T-helper 1 cell (primary cell): ENCODE measurements at regions not wholly inside any gene's neighbourhood (a gene's known extent, or its start where the extent isn't known, plus 50 kb on each side); places are given as distances from the start of the nearest gene placed in this dataset.
"Not testable (repeated sequence)": the region's sequence is repeated elsewhere in the genome, so short reads cannot be mapped to it uniquely, and the experiment has no call there.

Experiments used
- DNase-seq, 5 donors: peaks; one replicate each; pipeline ENCODE4 v3.0.0-alpha.2; 2012 to 2020

DNA sequence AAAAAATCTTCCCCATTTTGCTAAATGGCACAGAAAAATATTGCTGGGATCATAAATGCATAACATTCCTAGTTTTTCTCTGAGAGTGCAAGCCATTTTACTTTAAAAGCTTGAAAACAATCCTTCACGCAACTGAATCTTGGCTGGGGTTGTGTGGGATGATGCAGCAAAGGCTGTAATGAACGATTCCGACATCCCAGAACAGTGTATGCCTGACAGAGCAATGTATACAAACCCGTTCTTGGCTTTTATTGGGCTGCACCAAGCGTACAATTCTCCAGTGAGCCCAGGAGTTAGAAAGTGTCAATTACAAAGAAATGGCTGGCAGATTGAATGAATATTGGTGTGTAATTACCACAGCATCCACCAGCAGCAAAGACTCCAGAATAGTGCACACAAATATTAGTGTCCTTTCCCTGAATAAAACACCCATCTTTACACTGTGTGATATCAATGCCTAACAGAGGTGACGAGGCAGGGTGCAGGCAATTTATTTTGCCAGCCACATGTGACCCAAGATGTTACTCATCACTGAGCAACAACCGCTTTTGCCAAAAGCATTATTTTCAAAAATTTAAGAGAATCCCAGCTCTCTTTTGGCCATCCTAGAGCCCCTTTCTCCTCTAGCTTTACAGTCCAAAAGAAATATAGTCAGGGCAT lies 578.6 kb upstream of the CHAC2 start:
- DNase-seq = no peak

DNA sequence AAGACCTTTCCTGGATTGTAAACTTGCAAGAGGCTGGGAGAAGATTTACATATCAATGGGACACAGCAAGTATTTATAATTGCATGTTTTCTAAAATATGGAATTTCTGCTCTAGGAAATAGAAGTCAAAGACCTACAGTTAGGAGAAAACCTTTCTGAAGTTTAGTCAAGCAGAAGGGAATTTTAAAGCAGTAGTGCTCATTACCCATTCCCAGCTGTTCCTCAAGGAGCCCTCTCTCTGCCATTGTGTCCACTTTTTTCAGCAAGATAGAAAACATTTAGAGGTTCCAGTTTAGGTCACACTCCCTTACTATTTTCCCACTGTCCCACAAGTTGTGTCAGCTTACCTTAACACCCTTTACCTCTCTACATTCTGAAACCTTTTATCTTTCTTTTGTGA lies 584.0 kb upstream of the CHAC2 start:
- DNase-seq = no peak

DNA sequence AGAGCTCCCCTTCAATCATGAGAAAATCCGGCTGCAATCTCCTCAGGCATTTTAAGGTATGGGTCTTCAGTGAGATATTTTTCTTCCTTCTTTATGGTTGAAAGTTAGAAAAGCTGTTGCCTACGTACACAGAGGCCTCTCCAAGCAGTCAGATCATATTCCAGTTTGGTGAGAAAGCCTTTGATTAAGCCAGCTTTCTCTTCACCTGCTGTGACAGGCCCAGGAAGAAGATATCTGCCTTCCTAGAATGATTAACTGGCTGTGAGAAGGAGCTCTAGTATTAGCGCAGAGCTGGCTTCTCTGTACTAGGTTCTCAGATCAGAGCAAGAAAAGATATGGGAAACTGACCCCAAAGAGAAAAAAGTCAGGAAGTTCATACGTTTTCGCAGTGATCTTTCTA lies 585.0 kb upstream of the CHAC2 start:
- no peak for DNase-seq

DNA sequence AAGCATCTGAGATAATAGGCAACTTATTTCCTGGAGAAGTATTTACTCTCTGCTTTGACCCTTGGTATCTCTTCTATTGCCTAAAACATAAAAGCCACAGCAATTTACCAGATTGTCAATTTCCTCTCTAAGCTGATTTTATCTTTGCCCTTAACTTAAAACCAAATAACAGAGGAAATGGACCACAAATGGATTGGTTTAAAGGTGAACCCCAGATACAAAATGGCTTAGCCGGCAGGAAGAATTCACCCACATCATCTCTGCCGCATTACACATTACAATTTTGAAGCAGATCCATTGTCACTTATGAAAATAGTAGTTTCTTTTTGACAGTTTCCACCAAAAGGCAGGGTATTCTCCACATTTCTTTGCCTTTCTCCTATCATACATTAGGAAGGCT lies 585.8 kb upstream of the CHAC2 start:
- no peak for DNase-seq

DNA sequence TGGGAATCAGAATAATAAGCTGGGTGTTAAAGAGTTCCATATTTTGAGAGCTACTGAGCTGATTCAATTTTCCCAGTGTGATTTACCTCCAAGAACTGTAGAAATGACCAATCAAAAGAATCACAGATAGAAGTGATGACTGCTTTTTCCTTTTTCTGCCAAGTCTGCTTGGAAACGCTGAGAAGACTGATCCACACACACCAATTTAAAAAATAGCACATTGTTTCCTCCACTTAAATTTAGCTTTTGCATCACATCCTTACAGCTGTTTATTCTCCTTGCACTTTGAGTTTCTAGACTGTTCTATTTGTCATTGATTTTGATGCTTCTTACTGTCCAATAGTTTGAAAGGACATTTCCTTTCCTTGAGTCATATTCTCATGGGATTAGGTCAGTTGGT lies 590.3 kb upstream of the CHAC2 start:
- DNase-seq = no peak

DNA sequence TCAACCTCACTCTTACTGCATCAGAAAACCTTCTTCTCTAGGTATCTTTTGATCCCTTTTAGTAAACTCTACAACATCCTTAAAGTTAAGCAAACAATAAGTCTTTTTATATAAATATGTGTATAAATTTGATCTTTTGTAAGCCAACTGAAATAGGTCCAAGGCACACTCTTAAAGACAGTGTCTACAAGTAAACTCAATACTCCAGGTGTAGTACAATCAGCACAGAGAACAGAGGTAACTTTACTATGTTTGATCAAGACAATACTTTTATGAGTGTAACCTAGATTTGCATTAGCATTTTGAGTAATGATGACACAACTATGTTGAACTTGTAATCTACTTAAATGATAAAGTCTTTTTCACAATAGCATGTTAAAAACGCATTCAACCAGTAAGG lies 593.1 kb upstream of the CHAC2 start:
- no peak for DNase-seq

DNA sequence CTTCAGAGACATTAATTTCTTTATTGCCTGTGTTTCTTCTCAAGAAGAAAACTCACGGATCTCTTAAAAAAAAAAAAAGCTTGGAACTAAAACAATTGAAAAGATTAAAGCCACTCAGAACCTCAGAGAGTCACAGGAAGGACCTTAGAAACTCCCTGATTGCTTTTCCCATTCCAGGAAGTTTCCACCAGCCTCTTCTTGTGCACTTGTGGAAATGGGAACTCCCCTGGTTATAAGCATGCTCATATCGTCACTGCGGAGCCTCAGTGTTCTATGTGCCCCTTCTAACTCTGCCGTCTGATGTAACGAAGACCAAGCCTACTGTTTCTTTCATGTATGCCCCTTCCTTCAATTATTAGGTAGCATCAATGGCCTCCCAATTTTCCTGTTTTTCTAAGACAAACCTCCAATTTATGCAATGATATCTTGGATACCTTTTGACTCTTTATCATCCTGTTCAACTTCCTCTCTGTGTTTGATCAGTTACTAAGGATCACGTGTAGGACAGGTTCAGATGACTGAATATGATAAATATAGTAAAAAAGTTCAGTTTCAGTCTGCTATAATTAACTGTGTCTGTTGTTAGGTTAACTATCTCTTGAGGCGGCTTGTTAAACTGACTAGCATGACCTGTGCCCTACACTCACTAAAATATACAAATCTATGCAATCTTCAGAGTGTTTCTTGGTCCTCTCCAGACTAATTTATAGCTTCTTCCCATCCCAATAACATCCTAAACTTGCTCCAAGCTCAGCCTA lies 593.7 kb upstream of the CHAC2 start:
- DNase-seq = no peak

DNA sequence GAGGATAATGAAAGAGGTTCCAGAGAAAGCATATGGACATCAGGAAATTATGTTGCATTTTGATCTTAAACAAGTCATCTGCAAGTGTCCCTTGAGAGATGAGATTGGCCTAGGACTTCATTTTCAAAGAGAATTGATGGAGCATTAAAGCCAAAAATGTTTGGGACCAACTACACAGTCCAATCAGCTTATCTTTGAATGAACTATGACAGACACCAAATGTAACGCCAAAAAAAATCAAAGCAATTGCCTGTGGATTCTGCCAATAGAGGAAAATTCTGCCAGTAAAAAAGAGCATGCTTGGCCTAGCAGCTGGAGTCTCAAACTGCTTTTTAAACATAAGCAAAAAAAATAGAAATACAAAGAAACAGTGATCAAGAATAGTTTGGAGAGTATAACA lies 594.5 kb upstream of the CHAC2 start:
- no peak for DNase-seq

DNA sequence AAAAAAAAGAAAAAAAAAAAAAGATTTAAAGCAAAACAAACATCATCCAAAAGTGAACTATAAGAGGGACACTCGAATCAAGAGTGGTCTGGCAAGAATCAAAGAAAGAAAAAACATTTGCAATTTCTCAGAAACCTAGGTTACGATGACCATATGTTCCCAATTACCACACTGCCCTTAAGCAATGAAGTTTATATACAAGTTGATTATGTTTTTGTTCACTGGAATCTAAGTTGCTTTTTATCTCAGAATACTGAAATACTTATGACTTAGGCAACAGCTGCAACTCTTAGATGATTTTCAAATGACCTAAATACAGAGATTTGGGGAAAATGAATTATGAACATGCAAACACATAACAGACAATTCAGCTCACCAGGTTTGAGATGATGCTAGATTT lies 597.1 kb upstream of the CHAC2 start:
- no peak for DNase-seq

DNA sequence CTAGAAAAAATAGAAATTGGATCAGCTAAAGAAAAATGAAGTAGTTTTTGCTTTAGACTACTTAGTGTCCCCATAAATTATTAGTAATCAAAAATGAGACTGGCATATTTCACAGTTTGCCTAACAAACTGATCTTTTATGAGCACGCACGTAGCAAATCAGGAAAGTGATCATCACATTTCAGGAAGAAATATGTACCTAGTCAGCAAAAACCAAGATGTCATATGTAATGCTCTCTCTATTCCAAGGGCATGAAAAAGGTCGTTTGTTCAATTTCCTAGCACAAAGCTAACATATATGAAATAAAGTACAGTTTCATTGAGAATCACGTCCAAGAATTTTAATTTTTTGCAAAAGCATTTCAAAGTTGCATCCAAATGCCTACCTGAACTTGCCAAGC lies 600.4 kb upstream of the CHAC2 start:
- no peak for DNase-seq

DNA sequence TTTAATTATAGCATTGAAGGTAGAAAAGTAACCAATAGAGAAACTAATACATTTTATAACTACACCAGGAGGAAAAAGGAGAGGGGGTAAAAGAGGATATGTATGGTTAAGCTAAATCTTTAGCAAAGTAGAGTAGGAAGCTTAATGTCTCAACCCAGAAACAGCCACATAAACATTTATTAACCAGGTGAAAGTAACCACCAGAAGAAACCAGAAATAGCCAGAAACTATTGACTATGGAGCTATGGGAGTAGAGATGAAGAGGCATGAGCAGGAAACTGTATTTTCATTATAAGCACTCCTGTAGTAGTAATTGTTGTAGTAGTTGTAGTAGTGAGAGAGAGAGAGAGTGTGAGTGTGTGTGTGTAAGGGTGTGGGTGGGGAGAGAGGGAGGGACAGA lies 617.5 kb upstream of the CHAC2 start:
- no peak for DNase-seq

DNA sequence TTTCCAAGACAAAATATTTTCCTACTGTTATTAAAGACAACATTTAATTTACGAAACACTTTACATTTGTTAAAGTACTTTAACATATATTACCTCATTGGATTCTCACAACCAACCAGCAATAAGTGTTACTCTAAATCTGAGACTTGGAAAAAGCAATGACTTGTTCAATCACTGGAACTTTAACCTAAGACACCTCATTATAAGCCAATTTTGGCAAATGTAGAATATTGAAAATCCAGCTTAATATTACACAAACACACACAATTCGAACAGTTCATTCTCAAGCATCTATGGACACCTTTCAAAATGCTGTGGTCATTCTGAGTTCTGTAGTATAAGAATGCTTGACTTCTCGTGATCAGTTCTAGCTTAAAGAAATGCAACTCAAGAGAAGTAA lies 619.4 kb upstream of the CHAC2 start:
- DNase-seq = no peak

DNA sequence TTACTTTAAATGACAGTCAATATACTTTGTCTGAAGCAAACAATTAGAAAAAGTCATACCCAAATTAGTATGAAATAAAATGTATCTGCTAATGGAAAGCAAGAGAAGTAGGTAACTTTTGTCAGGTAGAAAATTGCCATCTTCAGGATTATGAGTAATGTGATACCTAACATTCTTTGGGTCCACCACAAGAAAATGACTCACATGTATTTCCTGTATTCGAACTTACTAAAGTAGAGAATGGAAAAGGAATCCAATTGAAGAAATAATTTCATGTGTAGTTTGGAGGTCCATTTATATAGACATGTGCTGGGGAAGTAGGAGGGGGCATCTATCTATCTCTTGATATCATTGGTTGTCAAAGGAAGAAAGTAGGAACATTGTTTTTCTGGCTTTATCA lies 636.2 kb upstream of the CHAC2 start:
- no peak for DNase-seq

DNA sequence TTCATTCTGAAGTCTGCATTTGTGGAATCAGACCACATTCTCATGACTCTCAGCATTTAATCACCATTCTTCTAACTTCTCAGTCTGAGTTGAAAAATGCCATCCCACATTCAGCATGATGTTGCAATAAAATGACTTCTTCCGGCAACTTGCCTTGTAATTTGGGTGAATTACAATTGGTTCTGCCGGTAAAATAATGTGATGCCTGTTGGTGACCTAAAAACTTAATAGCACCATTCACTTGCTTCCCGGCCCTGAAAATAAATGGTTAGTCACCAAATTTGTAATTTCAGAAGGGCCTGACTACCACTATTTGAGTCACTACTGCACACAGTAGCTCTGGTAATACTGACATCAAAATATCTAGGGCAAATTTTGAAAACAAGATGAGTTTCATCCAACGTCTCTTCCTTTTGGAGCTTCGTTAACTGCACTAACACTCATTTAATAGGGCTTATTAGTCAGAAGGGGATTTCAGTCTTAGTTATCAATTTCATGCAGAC lies 637.1 kb upstream of the CHAC2 start:
- DNase-seq = peak in 1 of 5 donors; percentile 24

DNA sequence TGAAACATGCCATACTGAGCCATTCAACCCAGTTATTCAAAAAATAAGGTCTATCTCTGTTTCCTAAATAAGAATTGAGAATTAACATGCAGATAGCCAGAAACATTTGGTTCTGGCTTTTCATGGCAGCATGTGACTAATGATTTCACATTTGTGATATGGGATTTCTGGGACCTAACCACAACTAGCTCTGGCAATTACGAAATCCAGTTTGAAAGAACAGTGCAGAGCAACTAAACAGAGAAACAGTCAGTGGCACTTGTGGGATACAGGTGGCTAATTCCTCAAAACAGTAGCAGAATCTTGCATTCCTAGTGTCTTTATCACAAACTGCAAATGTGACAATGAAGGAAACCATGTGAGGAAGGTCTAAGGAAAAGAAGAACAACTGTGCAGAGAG lies 637.8 kb upstream of the CHAC2 start:
- DNase-seq = no peak

DNA sequence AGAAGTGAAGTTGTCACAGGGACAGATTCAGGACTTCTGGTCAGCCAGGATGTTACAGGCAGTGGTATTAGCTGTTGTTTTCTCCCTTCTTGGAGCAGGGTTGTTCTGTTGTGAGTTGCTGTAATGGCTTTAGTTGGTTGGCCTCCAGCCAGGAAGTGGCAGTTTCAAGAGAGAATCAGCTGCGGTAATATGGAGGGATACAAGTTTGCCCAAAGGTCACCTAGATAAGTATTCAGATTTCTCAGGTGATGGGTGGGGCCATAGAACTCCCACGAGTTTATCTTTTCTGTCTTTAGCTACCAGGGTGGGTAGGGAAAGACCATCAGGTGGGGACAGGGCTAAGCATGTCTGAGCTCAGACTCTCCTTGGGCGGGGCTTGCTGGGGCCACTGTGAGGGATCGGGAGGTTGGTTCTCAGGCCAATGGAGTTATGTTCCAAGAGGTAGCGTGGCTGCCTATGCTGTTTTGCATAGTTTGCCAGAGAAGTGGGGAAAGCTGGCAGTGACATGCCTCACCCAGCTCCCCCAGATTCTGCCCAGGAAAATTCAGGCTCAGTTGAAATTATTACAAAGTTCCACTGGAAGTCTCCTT lies 640.4 kb upstream of the CHAC2 start:
- DNase-seq = no peak

DNA sequence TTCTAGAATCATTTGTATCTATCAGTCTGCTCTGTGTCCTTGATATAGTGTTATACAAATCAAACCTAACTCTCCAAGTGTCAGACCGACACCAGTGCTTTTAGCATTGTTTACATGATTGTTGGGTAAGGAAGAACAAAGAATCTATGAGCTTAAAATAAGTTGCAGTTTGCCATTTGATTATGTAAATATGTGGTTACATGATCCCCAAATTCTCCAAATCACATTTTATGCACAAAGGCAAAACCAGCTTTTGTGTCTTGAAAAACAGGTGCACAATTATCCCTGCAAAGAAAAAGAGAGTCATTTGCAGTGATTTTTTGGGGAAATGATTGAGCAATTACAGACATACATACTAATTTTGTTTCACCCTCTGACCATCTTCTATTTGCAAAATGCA lies 652.6 kb upstream of the CHAC2 start:
- no peak for DNase-seq

DNA sequence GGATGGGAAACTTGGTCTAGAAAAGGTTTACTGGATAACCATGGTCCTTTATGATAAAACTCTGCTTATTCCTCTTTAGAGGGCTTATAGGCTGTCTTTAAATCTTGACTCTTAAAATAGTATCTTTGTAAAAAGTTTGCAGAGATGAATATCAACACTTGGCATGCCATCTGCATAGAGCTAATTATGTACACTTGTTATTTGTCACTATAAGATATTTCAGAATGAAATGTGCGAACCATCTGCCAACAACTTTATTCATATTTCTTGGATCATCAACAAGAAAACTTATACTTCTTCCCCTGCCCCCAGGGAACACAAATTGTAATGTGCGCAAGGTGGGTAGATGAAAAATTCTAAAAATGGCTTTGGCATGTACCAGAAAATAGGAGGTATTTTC lies 653.0 kb upstream of the CHAC2 start:
- DNase-seq = no peak

DNA sequence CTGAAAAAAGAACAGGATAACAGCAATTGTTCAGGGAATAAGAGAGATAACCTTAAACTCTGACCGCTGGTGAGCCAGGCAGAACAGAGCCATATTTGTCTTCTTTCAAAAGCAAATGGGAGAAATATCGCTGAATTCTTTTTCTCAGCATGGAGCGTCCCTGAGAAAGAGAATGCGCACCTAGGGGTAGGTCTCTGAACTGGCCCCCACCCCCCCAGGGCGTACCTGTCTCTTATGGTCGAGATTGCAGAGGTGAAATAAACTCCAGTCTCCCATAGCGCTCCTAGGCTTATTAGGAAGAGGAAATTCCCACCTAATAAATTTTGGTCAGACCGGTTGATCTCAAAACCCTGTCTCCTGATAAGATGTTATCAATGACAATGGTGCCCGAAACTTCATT lies 655.2 kb upstream of the CHAC2 start:
- not testable (repeated sequence) for DNase-seq

DNA sequence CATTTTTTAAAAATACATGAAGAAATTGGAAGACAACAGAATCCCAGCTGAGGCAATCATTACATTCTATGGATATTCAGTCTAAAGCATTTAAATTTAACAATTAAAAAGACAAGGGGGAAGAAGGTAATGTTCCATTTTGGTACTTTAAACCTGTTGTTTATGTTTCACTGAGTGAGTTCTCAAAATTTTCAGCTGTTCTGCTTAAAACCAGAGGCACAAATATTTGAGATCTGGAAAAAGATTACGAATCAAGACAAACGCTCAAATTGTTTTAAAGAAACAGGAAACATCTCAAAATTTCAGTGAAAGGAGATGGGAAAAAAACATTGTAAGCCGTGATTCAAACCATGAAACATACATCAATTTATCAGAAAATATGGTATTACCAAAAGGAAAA lies 656.2 kb upstream of the CHAC2 start:
- no peak for DNase-seq

DNA sequence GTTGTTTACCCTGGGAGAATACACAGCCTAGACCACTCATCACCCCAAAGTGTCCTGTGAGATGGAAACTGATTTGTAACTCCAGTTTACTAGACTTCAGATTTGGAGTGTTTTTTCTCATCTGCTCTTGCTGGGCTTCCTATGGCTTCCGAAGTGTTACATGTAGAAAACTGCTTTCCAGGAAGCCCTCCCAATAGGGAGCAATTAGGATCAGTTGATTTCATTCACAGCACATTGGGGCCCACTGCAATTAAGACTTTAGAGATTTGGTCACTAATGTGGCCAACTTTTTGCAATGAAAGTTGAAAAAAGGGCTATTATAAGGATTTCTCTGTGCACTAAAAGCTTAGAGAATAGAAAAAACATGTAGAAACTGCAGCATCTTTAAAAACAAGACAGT lies 656.6 kb upstream of the CHAC2 start:
- no peak for DNase-seq

DNA sequence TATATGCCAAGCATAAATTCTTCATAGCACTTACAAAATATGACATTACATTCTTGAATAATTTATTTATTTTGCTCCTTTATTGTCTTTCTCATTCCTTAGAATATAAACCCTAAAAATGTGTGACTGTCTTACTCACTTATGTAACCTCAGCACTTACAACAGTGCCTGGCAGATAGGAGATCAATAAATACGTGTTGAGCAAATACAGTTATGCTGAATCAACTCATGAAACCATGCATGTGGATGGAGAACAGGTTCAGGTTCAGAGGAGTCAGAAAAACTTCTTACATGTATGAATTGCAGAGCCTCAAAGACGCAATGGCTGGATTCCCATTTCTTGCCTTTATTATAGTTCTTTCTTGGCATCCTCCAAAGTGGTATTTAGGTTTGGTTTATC lies 659.4 kb upstream of the CHAC2 start:
- no peak for DNase-seq

DNA sequence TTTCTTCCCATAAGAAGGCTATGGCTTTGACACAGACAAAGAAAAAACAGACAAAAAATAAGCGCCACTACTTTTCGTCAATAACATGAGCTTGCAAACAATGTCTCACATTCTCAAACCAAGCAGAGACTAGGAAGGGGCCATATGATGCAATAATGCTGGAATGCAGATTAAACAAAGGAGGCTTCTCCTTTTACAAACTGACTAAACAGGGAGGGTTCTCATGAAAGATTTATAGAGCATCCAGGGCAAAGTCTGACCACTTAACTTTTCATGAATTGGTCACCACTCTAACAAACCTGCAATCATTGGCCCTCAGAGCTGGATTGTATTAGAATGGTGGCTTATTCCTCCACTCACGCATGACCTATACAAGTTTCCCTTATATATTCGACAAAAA lies 663.3 kb upstream of the CHAC2 start:
- DNase-seq = no peak

DNA sequence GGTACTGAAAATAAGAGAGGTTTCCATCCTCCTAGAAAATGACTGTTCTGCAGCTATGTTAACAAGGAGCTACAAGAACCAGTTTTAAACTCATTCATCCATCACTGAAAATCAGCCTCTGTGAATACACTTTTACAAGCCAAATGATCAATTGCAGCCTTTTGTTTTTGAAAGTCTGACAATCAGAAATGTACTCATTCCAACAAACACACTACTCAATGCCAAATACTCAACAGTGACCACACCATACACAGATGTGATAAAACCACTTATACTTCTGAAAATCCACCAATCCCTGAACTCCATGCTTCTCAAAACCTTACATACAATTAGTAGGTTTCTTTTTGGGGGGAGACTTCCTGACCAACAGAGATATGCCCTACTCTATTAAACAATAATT lies 663.9 kb upstream of the CHAC2 start:
- DNase-seq = no peak
